ENCODE measurements at regions not wholly inside any gene's neighbourhood (a gene's known extent, or its start where the extent isn't known, plus 50 kb on each side); places are given as distances from the start of the nearest gene placed in this dataset.

DNA sequence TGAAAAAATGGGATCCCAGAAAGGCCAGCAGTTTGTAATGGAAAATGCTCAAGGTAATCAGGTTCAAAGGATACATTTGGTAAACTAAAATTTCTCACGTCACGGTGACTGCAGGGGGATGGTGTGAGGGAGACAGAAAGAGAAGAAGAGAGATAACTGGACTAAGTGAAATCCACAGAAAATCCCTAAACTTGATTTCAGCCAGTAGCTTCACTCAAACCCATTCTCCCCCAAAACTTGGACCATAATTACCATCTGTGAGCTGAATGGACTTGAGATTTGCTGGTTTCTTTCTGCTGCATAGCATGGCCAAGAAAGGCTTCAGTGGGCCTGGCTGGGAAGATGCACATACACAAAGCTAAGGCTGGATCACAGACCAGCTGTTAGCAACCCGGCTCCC, 155.4 kb upstream of the LMO4 start:
- TF ChIP-seq CTCF (IDR thresholded peaks at IDR 0.05; ENCODE audit: insufficient read depth, low read length, missing control alignments): no peak
- ChIA-PET POLR2A (no interaction called here), CTCF (no interaction called here)
- no peak for DNase-seq (ENCODE audit: low read depth, low spot score)
- H3K4me3 ChIP-seq (ENCODE audit: low read depth, low read length): no peak overlapping the region

GRCh38 chr1:87174724-87175245, 153.9 kb upstream of the LMO4 start:
- no peak overlapping the region for H3K4me3 ChIP-seq (ENCODE audit: low read depth, low read length)
- no peak for DNase-seq (ENCODE audit: low read depth, low spot score)
- POLR2A ChIA-PET: no interaction called here
- CTCF ChIA-PET: no interaction called here
- no peak for TF ChIP-seq CTCF (IDR thresholded peaks at IDR 0.05; ENCODE audit: insufficient read depth, low read length, missing control alignments)

- H3K4me3 ChIP-seq (ENCODE audit: low read depth, low read length): no peak overlapping the region
- POLR2A ChIA-PET: no interaction called here
- CTCF ChIA-PET: no interaction called here
- DNase-seq (ENCODE audit: low read depth, low spot score): no peak
- no peak for TF ChIP-seq CTCF (IDR thresholded peaks at IDR 0.05; ENCODE audit: insufficient read depth, low read length, missing control alignments)
These were observed 152.6 kb upstream of the LMO4 start for GRCh38 chr1:87176087-87176486.

GRCh38 chr1:87176514-87176913, 152.2 kb upstream of the LMO4 start:
- no peak for TF ChIP-seq CTCF (IDR thresholded peaks at IDR 0.05; ENCODE audit: insufficient read depth, low read length, missing control alignments)
- ChIA-PET POLR2A (no interaction called here), CTCF (no interaction called here)
- DNase-seq (ENCODE audit: low read depth, low spot score): no peak
- no peak overlapping the region for H3K4me3 ChIP-seq (ENCODE audit: low read depth, low read length)

DNA sequence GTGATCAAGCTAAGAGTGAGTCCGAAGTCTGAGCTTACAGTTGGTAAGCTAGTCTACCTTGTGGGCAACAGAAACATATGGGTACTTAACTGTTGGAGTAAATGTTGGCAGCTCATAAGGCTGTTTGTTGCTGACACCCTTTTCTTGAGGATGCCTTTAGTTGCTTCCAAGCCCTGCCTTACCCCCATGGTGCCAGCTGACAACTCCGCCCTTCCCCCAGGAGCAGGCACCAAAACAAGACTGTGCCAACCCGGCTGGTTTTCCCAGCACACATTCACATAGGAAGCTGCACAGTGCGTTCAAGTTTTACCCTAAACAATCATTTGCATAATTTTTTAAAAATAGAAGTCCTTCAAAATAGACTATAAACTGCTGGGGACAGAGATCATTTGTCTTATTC, 150.2 kb upstream of the LMO4 start:
- TF ChIP-seq CTCF (IDR thresholded peaks at IDR 0.05; ENCODE audit: insufficient read depth, low read length, missing control alignments): no peak
- no peak overlapping the region for H3K4me3 ChIP-seq (ENCODE audit: low read depth, low read length)
- ChIA-PET POLR2A (no interaction called here), CTCF (no interaction called here)
- no peak for DNase-seq (ENCODE audit: low read depth, low spot score)

DNA sequence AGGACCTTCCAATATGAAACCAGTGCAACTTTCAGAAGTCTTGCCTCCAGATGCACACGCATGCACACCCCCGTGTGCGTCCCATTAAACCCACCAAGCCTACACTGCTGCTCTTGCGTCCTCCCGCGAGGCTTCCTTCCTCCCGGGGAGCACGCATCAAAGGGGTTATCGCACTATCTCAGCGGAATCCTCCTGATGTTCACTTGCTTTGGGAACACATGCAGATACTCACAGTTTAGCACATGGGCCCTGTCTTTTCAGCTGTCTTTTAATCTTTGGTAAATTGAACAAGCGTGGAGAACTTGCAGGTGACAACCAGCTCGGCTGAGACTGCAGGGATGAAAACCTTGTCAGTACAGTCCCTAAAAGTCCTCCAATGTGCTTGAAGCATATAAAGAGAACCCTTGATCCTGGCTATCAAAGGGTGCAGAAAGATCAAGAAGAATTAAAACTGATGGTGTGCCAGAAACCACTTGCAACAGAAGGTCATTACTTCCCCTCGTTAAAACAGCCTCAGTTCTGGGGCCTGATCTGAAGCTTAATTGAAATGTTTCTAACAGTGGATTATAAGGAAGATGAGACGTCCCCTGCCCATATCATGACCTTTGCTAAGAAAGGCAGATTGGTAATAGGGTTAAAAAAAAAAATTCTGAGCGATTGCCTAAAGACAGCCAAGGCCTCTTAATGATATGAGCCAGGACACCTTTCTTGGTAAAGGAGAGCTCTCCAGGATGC, 149.4 kb upstream of the LMO4 start:
- CTCF ChIA-PET: no interaction called here

More for the DNA sequence above, 149.4 kb upstream of the LMO4 start:
- POLR2A ChIA-PET: no interaction called here
- no peak for DNase-seq (ENCODE audit: low read depth, low spot score)
- no peak overlapping the region for H3K4me3 ChIP-seq (ENCODE audit: low read depth, low read length)
- no peak for TF ChIP-seq CTCF (IDR thresholded peaks at IDR 0.05; ENCODE audit: insufficient read depth, low read length, missing control alignments)

Measured in AG04449 (cell line).